ENCODE measurements at regions not wholly inside any gene's neighbourhood (a gene's known extent, or its start where the extent isn't known, plus 50 kb on each side); places are given as distances from the start of the nearest gene placed in this dataset.

GRCh38 chr14:98904677-98905076, 367.3 kb downstream of the BCL11B start:
- no peak for TF ChIP-seq CTCF (IDR thresholded peaks at IDR 0.05; ENCODE audit: control extremely low read depth, extremely low read depth, low read depth, missing control alignments)
- DNase-seq (ENCODE audit: extremely low spot score), result no peak
- ChIA-PET CTCF (no interaction called here), POLR2A (no interaction called here)

- no peak for DNase-seq (ENCODE audit: extremely low spot score)
- POLR2A ChIA-PET, result no interaction called here
- no peak for TF ChIP-seq CTCF (IDR thresholded peaks at IDR 0.05; ENCODE audit: control extremely low read depth, extremely low read depth, low read depth, missing control alignments)
- CTCF ChIA-PET, result no interaction called here
Observed at GRCh38 chr14:98906123-98906995, 365.6 kb downstream of the BCL11B start.

- ChIA-PET POLR2A (no interaction called here), CTCF (no interaction called here)
- TF ChIP-seq CTCF (IDR thresholded peaks at IDR 0.05; ENCODE audit: control extremely low read depth, extremely low read depth, low read depth, missing control alignments), result no peak
- no peak for DNase-seq (ENCODE audit: extremely low spot score)
Observed at GRCh38 chr14:98907271-98907670, 364.7 kb downstream of the BCL11B start.

- TF ChIP-seq CTCF (IDR thresholded peaks at IDR 0.05; ENCODE audit: control extremely low read depth, extremely low read depth, low read depth, missing control alignments), result no peak
- no peak for DNase-seq (ENCODE audit: extremely low spot score)
- CTCF ChIA-PET, result no interaction called here
- POLR2A ChIA-PET, result no interaction called here
Observed at GRCh38 chr14:98908050-98908449, 363.9 kb downstream of the BCL11B start.

- DNase-seq (ENCODE audit: extremely low spot score), result no peak
Observed at GRCh38 chr14:98909251-98909944, 362.6 kb downstream of the BCL11B start.

GRCh38 chr14:98910061-98910460, 361.9 kb downstream of the BCL11B start:
- ChIA-PET POLR2A (no interaction called here), CTCF (no interaction called here)
- DNase-seq (ENCODE audit: extremely low spot score), result no peak
- TF ChIP-seq CTCF (IDR thresholded peaks at IDR 0.05; ENCODE audit: control extremely low read depth, extremely low read depth, low read depth, missing control alignments), result no peak

More at GRCh38 chr14:98909251-98909944, 362.6 kb downstream of the BCL11B start:
- ChIA-PET CTCF (no interaction called here), POLR2A (no interaction called here)
- TF ChIP-seq CTCF (IDR thresholded peaks at IDR 0.05; ENCODE audit: control extremely low read depth, extremely low read depth, low read depth, missing control alignments), result no peak
